Lower leg skin (tissue), 4 donors: ENCODE measurements at regions not wholly inside any gene's neighbourhood (a gene's known extent, or its start where the extent isn't known, plus 50 kb on each side); places are given as distances from the start of the nearest gene placed in this dataset.
A peak's percentile ranks its signal among the peaks of the same experiment; 100 is the strongest.

ENCODE experiments used
- DNase-seq, 2 donors: peaks; one replicate each; pipeline ENCODE4 v3.0.0-alpha.2; 2019; ENCODE audit warnings: low spot score in 2 of 2
- H3K4me3 ChIP-seq: fragments of 200-600 bp; sonication (generic); 2 replicates; pipeline ENCODE4 v1.5.1; 2017; ENCODE audit warnings: mild to moderate bottlenecking, low read depth; ENCODE audit not compliant: poor library complexity, severe bottlenecking
- POLR2A ChIP-seq, 2 donors: fragments of 450-650 bp; IDR thresholded peaks; one replicate each; pipeline ENCODE4 v1.6.1; 2016 to 2017; ENCODE audit warnings: antibody characterized with exemption in 2 of 2, mild to moderate bottlenecking in 1 of 2, moderate library complexity in 1 of 2
- WGBS, 2 donors: methylation state at CpG; one replicate each; pipeline ENCODE4 v1.1.5; 2018; 5-methylcytosine and 5-hydroxymethylcytosine counted together
- intact Hi-C: fragments of 100-400 bp; cut with DNase I; formaldehyde crosslinking; loops from one replicate; pipeline ENCODE4 v1.15.0; 2023; ENCODE audit warnings: low total_unique reads
- TF ChIP-seq, protein P1 (sequence below), 3 donors: fragments of 450-650 bp; IDR thresholded peaks; one replicate each; pipeline ENCODE4 v1.5.1; 2016; ENCODE audit warnings: antibody characterized with exemption in 3 of 3, mild to moderate bottlenecking in 3 of 3, moderate library complexity in 2 of 3

GRCh38 chr16:66263973-66264310 is 102.5 kb upstream of the CDH5 start:
- intact Hi-C loops = no loop called here
- peak in 1 of 2 donors; percentile 82 for DNase-seq
- TF ChIP-seq, protein P1, sequence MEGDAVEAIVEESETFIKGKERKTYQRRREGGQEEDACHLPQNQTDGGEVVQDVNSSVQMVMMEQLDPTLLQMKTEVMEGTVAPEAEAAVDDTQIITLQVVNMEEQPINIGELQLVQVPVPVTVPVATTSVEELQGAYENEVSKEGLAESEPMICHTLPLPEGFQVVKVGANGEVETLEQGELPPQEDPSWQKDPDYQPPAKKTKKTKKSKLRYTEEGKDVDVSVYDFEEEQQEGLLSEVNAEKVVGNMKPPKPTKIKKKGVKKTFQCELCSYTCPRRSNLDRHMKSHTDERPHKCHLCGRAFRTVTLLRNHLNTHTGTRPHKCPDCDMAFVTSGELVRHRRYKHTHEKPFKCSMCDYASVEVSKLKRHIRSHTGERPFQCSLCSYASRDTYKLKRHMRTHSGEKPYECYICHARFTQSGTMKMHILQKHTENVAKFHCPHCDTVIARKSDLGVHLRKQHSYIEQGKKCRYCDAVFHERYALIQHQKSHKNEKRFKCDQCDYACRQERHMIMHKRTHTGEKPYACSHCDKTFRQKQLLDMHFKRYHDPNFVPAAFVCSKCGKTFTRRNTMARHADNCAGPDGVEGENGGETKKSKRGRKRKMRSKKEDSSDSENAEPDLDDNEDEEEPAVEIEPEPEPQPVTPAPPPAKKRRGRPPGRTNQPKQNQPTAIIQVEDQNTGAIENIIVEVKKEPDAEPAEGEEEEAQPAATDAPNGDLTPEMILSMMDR (IDR thresholded peaks at IDR 0.05) = no peak
- TF ChIP-seq POLR2A (IDR thresholded peaks at IDR 0.05) = no peak
- WGBS, 2 donors = 55 to 90% methylated on average over 1 of the region's 1 CpG
- H3K4me3 ChIP-seq = no peak overlapping the region

DNA sequence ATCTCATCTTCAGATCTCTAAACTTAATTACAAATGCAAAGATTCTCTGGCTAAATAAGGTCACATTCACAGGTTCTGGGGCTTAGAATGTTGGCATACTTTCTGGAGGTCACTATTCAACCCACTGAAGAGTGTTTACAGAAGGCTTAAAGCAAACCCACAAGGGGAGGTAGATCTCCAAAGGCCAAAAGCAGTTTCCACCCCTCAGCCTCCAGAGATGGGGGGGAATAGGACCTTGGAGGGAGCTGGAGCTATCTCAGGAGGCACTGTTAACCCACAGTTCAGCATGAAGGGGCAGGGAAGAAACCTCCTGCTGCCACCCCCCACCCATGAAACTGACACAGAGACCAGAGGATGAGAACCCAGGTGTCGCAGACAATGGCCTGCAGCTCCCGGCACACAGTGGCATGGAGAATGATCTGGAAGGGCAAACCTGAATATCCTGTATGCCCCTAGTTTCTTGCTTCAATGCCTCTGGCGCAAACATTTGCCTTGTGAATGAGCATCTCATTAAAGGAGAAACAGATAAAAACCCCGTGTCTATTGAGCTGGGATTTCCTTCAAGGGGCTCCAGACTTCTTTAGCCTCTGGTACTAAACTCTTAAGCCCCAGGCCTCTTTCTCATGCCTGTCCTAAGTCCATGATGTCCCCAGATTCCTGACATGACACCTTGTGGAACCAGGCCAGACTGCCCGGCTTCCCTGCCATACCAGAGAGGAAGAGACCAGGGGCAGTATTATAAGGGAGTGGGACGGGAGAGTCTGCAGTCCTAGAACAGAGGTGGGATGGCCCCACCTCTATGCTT is 103.1 kb upstream of the CDH5 start:
- WGBS, 2 donors = 73 to 83% methylated on average over 6 of the region's 6 CpGs
- TF ChIP-seq, protein P1 (IDR thresholded peaks at IDR 0.05) = no peak
- no peak for TF ChIP-seq POLR2A (IDR thresholded peaks at IDR 0.05)
- DNase-seq = peak in 1 of 2 donors; percentile 78
- intact Hi-C loops = no loop called here
- H3K4me3 ChIP-seq = no peak overlapping the region

GRCh38 chr16:66262253-66263167 is 104.0 kb upstream of the CDH5 start:
- no peak overlapping the region for H3K4me3 ChIP-seq
- no peak for TF ChIP-seq POLR2A (IDR thresholded peaks at IDR 0.05)
- TF ChIP-seq, protein P1 (IDR thresholded peaks at IDR 0.05) = no peak
- intact Hi-C loops = no loop called here
- WGBS, 2 donors = 53 to 61% methylated on average over 11 of the region's 11 CpGs
- DNase-seq = peak; percentile 68 to 93

- DNase-seq = peak in 1 of 2 donors; percentile 78
- WGBS, 2 donors = 87 to 93% methylated on average over 3 of the region's 3 CpGs
- intact Hi-C loops = no loop called here
- TF ChIP-seq POLR2A (IDR thresholded peaks at IDR 0.05) = no peak
- TF ChIP-seq, protein P1 (IDR thresholded peaks at IDR 0.05) = no peak
- no peak overlapping the region for H3K4me3 ChIP-seq
Observed at GRCh38 chr16:66261826-66262225, 104.7 kb upstream of the CDH5 start.

GRCh38 chr16:66260522-66261254 is 105.8 kb upstream of the CDH5 start:
- H3K4me3 ChIP-seq = no peak overlapping the region
- 78 to 96% methylated on average over 14 of the region's 14 CpGs for WGBS, 2 donors
- intact Hi-C loops = no loop called here
- TF ChIP-seq, protein P1 (IDR thresholded peaks at IDR 0.05) = no peak
- no peak for TF ChIP-seq POLR2A (IDR thresholded peaks at IDR 0.05)
- peak in 1 of 2 donors; percentile 70 for DNase-seq
